ENCODE measurements at regions not wholly inside any gene's neighbourhood (a gene's known extent, or its start where the extent isn't known, plus 50 kb on each side); places are given as distances from the start of the nearest gene placed in this dataset.

GRCh38 chr14:87102811-87103378 lies 890.1 kb downstream of the GALC start:
- no peaks in the 10 kb centered on the region for H3K4me1 ChIP-seq
- H3K4me3 ChIP-seq: no peak overlapping the region
- H3K9me3 ChIP-seq: no peaks in the 10 kb centered on the region
- H3K36me3 ChIP-seq: no peaks in the 10 kb centered on the region
- H3K27ac ChIP-seq: no peak overlapping the region
- DNase-seq (ENCODE audit: low spot score in 2 of 2): no peak
- H3K27me3 ChIP-seq: no peaks in the 10 kb centered on the region
- TF ChIP-seq POLR2A (IDR thresholded peaks at IDR 0.05): no peak
- TF ChIP-seq CTCF (IDR thresholded peaks at IDR 0.05): no peak
- no peak for TF ChIP-seq EP300 (IDR thresholded peaks at IDR 0.05)
- WGBS, 2 donors: 92 to 96% methylated on average over 3 of the region's 3 CpGs

GRCh38 chr14:87097015-87097414 lies 896.0 kb downstream of the GALC start:
- no peak for DNase-seq (ENCODE audit: low spot score in 2 of 2)
- Histone ChIP-seq H3K4me3 (no peak overlapping the region), H3K4me1 (no peaks in the 10 kb centered on the region), H3K9me3 (no peaks in the 10 kb centered on the region), H3K36me3 (no peaks in the 10 kb centered on the region), H3K27me3 (no peaks in the 10 kb centered on the region), H3K27ac (no peak overlapping the region)
- WGBS, 2 donors: 38 to 55% methylated on average over 2 of the region's 2 CpGs
- no peak for TF ChIP-seq EP300 (IDR thresholded peaks at IDR 0.05)
- TF ChIP-seq CTCF (IDR thresholded peaks at IDR 0.05): no peak
- TF ChIP-seq POLR2A (IDR thresholded peaks at IDR 0.05): no peak

DNA sequence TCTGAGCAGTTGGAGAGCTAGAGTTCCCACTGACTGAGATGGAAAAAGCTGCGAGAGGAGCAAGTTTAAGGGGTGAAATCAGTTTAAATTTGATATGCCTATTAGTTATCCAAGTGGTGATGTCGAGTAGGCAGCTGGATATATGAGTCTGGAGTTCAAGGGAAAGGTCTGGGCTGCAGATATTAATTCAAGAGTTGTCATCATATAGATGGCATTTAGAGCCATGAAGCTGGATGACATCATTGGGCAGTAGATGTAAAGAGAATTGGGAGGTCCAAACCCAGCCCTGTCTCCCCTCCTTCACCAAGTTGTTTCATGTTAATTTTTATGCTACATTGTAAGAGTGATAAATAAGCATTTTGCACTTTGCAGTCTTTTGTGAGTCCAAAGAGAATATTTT lies 898.1 kb downstream of the GALC start:
- DNase-seq (ENCODE audit: low spot score in 2 of 2): no peak
- Histone ChIP-seq H3K4me3 (no peak overlapping the region), H3K27ac (no peak overlapping the region)

DNA sequence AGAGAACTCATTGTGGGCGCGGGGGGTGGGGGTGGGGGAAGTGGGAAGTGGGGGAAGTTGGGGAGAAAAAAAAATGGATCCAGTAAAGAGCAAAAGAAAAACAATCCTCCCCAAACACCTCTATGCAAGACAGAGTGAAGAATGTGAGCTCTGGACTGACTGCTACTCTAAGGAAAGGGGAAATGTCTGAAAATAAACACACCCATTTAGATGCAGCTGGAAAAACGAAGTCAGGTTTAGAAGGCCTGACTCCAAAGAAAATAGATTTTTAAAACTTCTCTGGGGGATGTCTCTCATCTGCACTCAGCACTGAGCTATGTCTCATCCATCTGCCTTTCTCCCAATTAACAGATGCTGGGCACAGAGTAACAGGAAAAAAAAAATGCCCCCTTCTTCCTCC lies 904.4 kb downstream of the GALC start:
- no peaks in the 10 kb centered on the region for H3K9me3 ChIP-seq
- H3K4me3 ChIP-seq: no peak overlapping the region
- WGBS, 2 donors: 35 to 38% methylated on average over 3 of the region's 3 CpGs
- DNase-seq (ENCODE audit: low spot score in 2 of 2): no peak
- TF ChIP-seq CTCF (IDR thresholded peaks at IDR 0.05): no peak
- no peak for TF ChIP-seq POLR2A (IDR thresholded peaks at IDR 0.05)
- TF ChIP-seq EP300 (IDR thresholded peaks at IDR 0.05): no peak
- H3K4me1 ChIP-seq: no peaks in the 10 kb centered on the region
- no peaks in the 10 kb centered on the region for H3K27me3 ChIP-seq
- no peak overlapping the region for H3K27ac ChIP-seq
- no peaks in the 10 kb centered on the region for H3K36me3 ChIP-seq

More for the DNA sequence above, 898.1 kb downstream of the GALC start:
- no peaks in the 10 kb centered on the region for H3K9me3 ChIP-seq
- H3K27me3 ChIP-seq: no peaks in the 10 kb centered on the region
- H3K4me1 ChIP-seq: no peaks in the 10 kb centered on the region
- WGBS, 2 donors: 64 to 68% methylated on average over 2 of the region's 2 CpGs
- H3K36me3 ChIP-seq: no peaks in the 10 kb centered on the region
- TF ChIP-seq CTCF (IDR thresholded peaks at IDR 0.05): no peak
- TF ChIP-seq POLR2A (IDR thresholded peaks at IDR 0.05): no peak
- no peak for TF ChIP-seq EP300 (IDR thresholded peaks at IDR 0.05)

DNA sequence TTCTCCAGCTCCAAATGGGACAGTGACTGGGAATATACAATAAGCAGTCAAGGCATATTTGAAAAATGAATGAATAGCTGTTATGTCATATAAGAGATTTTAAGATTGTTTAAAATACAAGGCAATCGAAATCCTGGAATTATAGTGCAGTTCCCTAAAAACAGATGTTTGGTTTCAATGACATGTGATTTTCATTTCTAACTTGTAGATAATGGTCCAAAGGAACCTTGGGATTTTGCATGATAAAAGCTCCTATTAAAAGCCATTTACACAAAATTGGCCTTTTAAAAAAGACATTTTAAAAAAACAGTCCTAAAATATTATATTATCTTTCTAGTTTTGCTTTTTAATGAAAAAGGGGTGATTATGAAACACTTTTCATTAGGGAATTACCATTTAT lies 905.1 kb downstream of the GALC start:
- Histone ChIP-seq H3K36me3 (no peaks in the 10 kb centered on the region), H3K4me3 (no peak overlapping the region), H3K27ac (no peak overlapping the region), H3K4me1 (no peaks in the 10 kb centered on the region), H3K27me3 (no peaks in the 10 kb centered on the region), H3K9me3 (no peaks in the 10 kb centered on the region)
- no peak for TF ChIP-seq CTCF (IDR thresholded peaks at IDR 0.05)
- TF ChIP-seq EP300 (IDR thresholded peaks at IDR 0.05): no peak
- WGBS, 2 donors: 38 to 55% methylated on average over 1 of the region's 1 CpG
- no peak for DNase-seq (ENCODE audit: low spot score in 2 of 2)
